Upper lobe of left lung (tissue), 6 donors: ENCODE measurements at regions not wholly inside any gene's neighbourhood (a gene's known extent, or its start where the extent isn't known, plus 50 kb on each side); places are given as distances from the start of the nearest gene placed in this dataset.

Experiments
- ATAC-seq, 2 donors: fragments of 200-7000 bp; cut with Tn5 transposase; one replicate each; pipeline ENCODE4 v1.9.1; 2022; ENCODE audit warnings: mild to moderate bottlenecking in 2 of 2, moderate library complexity in 2 of 2; ENCODE audit not compliant: low FRiP score in 2 of 2
- DNase-seq, 2 donors: peaks; one replicate each; pipeline ENCODE4 v3.0.0-alpha.2; 2019 to 2020
- H3K27ac ChIP-seq, 4 donors: fragments of 200-600 bp; sonication (generic); one replicate each; pipeline ENCODE4 v1.5.1; 2016 to 2019
- H3K27me3 ChIP-seq, 4 donors: fragments of 200-600 bp; sonication (generic); one replicate each; pipeline ENCODE4 v1.5.1; 2017 to 2019
- H3K36me3 ChIP-seq, 4 donors: fragments of 200-600 bp; sonication (generic); one replicate each; pipeline ENCODE4 v1.5.1; 2016 to 2019
- H3K4me1 ChIP-seq, 4 donors: fragments of 200-600 bp; sonication (generic); one replicate each; pipeline ENCODE4 v1.5.1; 2018 to 2019
- H3K4me3 ChIP-seq, 4 donors: fragments of 200-600 bp; sonication (generic); one replicate each; pipeline ENCODE4 v1.5.1; 2017 to 2019; ENCODE audit warnings: mild to moderate bottlenecking in 2 of 4, moderate library complexity in 1 of 4
- H3K9me3 ChIP-seq, 4 donors: fragments of 200-600 bp; sonication (generic); one replicate each; pipeline ENCODE4 v1.5.1; 2018 to 2019
- CTCF ChIP-seq, 6 experiments: fragments of 450-650 bp in 4 of 6; fragments of 200-600 bp in 2 of 6; sonication (generic) in 2 of 6; IDR thresholded peaks; one replicate each; pipeline ENCODE4 v1.5.1; 2016 to 2019; ENCODE audit warnings: antibody characterized with exemption in 6 of 6
- EP300 ChIP-seq, 4 donors: sonication (generic); formaldehyde crosslinking; IDR thresholded peaks; one replicate each; pipeline ENCODE4 v1.5.1; 2017; ENCODE audit warnings: antibody characterized with exemption in 4 of 4, control low read depth in 2 of 4
- POLR2A ChIP-seq, 4 donors: fragments of 450-650 bp; IDR thresholded peaks; one replicate each; pipeline ENCODE4 v1.5.1; 2016 to 2017; ENCODE audit warnings: antibody characterized with exemption in 4 of 4, mild to moderate bottlenecking in 2 of 4
- POLR2AphosphoS5 ChIP-seq, 2 donors: sonication (generic); formaldehyde crosslinking; IDR thresholded peaks; one replicate each; pipeline ENCODE4 v1.5.1; 2017; ENCODE audit warnings: antibody characterized with exemption in 2 of 2
- WGBS, 2 donors: methylation state at CpG; one replicate each; pipeline ENCODE4 v1.1.5; 2017 to 2018; 5-methylcytosine and 5-hydroxymethylcytosine counted together
- donor health status: DM: no; HTN: no; CAD: no; lungs with moderate emphysema.
- donor health status: DM: no; HTN: yes; CAD: no; lungs with severe emphysema.

- no peak for DNase-seq
- Histone ChIP-seq H3K4me3 (no peak overlapping the region), H3K36me3 (no peaks in the 10 kb centered on the region), H3K27me3 (no peaks in the 10 kb centered on the region), H3K9me3 (no peaks in the 10 kb centered on the region), H3K27ac (no peak overlapping the region), H3K4me1 (no peaks in the 10 kb centered on the region)
- ATAC-seq, result no peak
- WGBS, 2 donors, result 91 to 93% methylated on average over 7 of the region's 7 CpGs
- TF ChIP-seq POLR2AphosphoS5 (IDR thresholded peaks at IDR 0.05) (no peak), POLR2A (IDR thresholded peaks at IDR 0.05) (no peak), CTCF (IDR thresholded peaks at IDR 0.05) (no peak), EP300 (IDR thresholded peaks at IDR 0.05) (no peak)
These were observed 298.4 kb upstream of the ANKRD50 start for GRCh38 chr4:125010796-125011503.

DNA sequence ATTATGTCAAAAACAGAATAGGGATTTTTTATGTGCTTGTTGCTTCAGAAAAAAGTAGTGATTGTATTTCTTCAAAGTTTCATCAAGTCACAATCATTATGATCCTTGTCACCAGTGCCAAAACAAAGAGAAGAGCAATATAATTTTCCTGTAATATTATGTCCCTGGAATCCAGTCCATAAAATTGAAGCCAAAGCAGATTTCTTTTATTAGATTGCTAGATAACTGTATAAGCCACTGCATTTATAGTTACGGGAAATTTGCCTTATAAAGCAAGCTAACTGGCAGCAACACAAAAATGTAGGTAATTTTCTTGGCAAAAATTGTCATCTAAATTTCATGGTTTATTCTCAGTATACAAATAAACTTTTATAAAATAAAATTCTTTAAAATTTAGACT, 296.1 kb upstream of the ANKRD50 start:
- Histone ChIP-seq H3K27ac (no peak overlapping the region), H3K36me3 (no peaks in the 10 kb centered on the region), H3K4me1 (no peaks in the 10 kb centered on the region), H3K9me3 (no peaks in the 10 kb centered on the region), H3K4me3 (no peak overlapping the region), H3K27me3 (no peaks in the 10 kb centered on the region)
- WGBS, 2 donors, result 80 to 86% methylated on average over 1 of the region's 1 CpG
- no peak for TF ChIP-seq POLR2A (IDR thresholded peaks at IDR 0.05)
- no peak for TF ChIP-seq POLR2AphosphoS5 (IDR thresholded peaks at IDR 0.05)
- TF ChIP-seq CTCF (IDR thresholded peaks at IDR 0.05), result no peak
- TF ChIP-seq EP300 (IDR thresholded peaks at IDR 0.05), result no peak
- ATAC-seq (no peak), DNase-seq (no peak)

DNA sequence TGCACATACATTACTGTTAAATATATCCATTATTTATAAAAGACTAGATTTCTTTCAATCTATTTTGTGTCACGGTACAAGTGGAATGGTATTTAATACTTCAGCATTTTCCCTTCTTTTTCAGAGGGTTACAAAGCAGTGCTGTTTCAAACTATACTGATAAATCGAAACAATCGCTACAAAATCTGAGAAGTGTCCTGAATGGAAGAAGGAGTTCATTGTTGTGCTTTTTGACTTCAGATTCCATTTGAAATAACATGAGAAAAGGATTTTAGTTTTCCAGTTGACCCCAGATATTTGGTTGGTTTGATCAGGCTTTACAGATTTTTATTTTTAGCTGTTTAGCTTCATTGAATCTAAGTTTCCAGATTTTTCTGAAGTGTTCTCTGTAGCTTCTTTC, 292.1 kb upstream of the ANKRD50 start:
- no peaks in the 10 kb centered on the region for H3K36me3 ChIP-seq
- no peak for ATAC-seq
- WGBS, 2 donors, result 96% methylated on average over 3 of the region's 3 CpGs
- H3K27ac ChIP-seq, result no peak overlapping the region
- DNase-seq, result no peak
- H3K4me1 ChIP-seq, result no peaks in the 10 kb centered on the region
- no peaks in the 10 kb centered on the region for H3K9me3 ChIP-seq
- H3K27me3 ChIP-seq, result no peaks in the 10 kb centered on the region
- no peak overlapping the region for H3K4me3 ChIP-seq
- TF ChIP-seq CTCF (IDR thresholded peaks at IDR 0.05) (no peak), POLR2AphosphoS5 (IDR thresholded peaks at IDR 0.05) (no peak), POLR2A (IDR thresholded peaks at IDR 0.05) (no peak), EP300 (IDR thresholded peaks at IDR 0.05) (no peak)

GRCh38 chr4:125003840-125004239, 291.3 kb upstream of the ANKRD50 start:
- Histone ChIP-seq H3K36me3 (no peaks in the 10 kb centered on the region), H3K4me3 (no peak overlapping the region), H3K27me3 (no peaks in the 10 kb centered on the region), H3K9me3 (no peaks in the 10 kb centered on the region), H3K4me1 (no peaks in the 10 kb centered on the region), H3K27ac (no peak overlapping the region)
- DNase-seq (no peak), ATAC-seq (no peak)
- TF ChIP-seq CTCF (IDR thresholded peaks at IDR 0.05) (no peak), POLR2A (IDR thresholded peaks at IDR 0.05) (no peak), POLR2AphosphoS5 (IDR thresholded peaks at IDR 0.05) (no peak), EP300 (IDR thresholded peaks at IDR 0.05) (no peak)
- WGBS, 2 donors, result 96% methylated on average over 3 of the region's 3 CpGs

- H3K27ac ChIP-seq, result no peak overlapping the region
- H3K36me3 ChIP-seq, result no peaks in the 10 kb centered on the region
- no peaks in the 10 kb centered on the region for H3K4me1 ChIP-seq
- H3K4me3 ChIP-seq, result no peak overlapping the region
- DNase-seq (no peak), ATAC-seq (no peak)
- no peaks in the 10 kb centered on the region for H3K27me3 ChIP-seq
- TF ChIP-seq EP300 (IDR thresholded peaks at IDR 0.05), result no peak
- TF ChIP-seq POLR2AphosphoS5 (IDR thresholded peaks at IDR 0.05), result no peak
- TF ChIP-seq CTCF (IDR thresholded peaks at IDR 0.05), result no peak
- no peak for TF ChIP-seq POLR2A (IDR thresholded peaks at IDR 0.05)
- no peaks in the 10 kb centered on the region for H3K9me3 ChIP-seq
These were observed 285.5 kb upstream of the ANKRD50 start for GRCh38 chr4:124997991-124998390.
